K562 (cell line): ENCODE measurements at regions not wholly inside any gene's neighbourhood (a gene's known extent, or its start where the extent isn't known, plus 50 kb on each side); places are given as distances from the start of the nearest gene placed in this dataset.

ENCODE experiments used
- ATAC-seq: fragments of 200-7000 bp; cut with Tn5 transposase; 3 replicates; pipeline ENCODE4 v1.9.1; 2020; ENCODE audit warnings: moderate library complexity
- BruUV-seq: library from RNA; stranded (reverse); fragments of 400-500 nt; replicated peaks from 2 replicates; lab custom pipeline; 2021; lab: Mats Ljungman, UMichigan
- CTCF ChIA-PET: fragments of 300-600 bp; formaldehyde crosslinking; extraction: SDS; loops from one replicate; lab custom pipeline; 2021; ENCODE audit warnings: low intra/inter-chr PET ratio; lab: Yijun Ruan, JAX
- POLR2A ChIA-PET: fragments of 300-600, 350-650 bp; sonication (Branson Sonifier 250); formaldehyde crosslinking; extraction: SDS; loops from one replicate; lab custom pipeline; 2021; ENCODE audit warnings: antibody characterized with exemption, inconsistent platforms; lab: Yijun Ruan, JAX
- DNase-seq, 4 experiments: peaks; one replicate each; pipeline versions ENCODE4 v3.0.0 to v3.0.0-alpha.2; 2011 to 2018; ENCODE audit warnings: low spot score in 3 of 4, mixed read lengths in 3 of 4; ENCODE audit errors: extremely low read depth in 1 of 4
- FAIRE-seq: peaks from 2 replicates; lab custom pipeline; 2011; peaks lifted over from hg19 to GRCh38; lab: Jason Lieb, UNC
- H2AFZ ChIP-seq: 2 replicates; pipeline ENCODE4 v1.6.0; 2011; ENCODE audit warnings: low read depth, low read length, control low read depth, inconsistent platforms
- H3K27ac ChIP-seq: fragments of 200-600 bp; 3 replicates; pipeline ENCODE4 v1.8.0; 2011; ENCODE audit warnings: low read depth, mild to moderate bottlenecking, control low read depth, inconsistent platforms, low read length, moderate library complexity, mixed read lengths; ENCODE audit errors: extremely low read depth
- H3K27me3 ChIP-seq, 2 experiments: fragments of 300-600 bp in 1 of 2; 2 replicates in 1 of 2; 3 replicates in 1 of 2; pipeline versions ENCODE4 v1.6.0 to v1.8.0; 2011; ENCODE audit warnings: inconsistent platforms in 2 of 2, low read length in 2 of 2, mild to moderate bottlenecking in 1 of 2, mixed read lengths in 1 of 2, moderate library complexity in 1 of 2; ENCODE audit not compliant: control insufficient read depth in 2 of 2, insufficient read depth in 2 of 2
- H3K36me3 ChIP-seq: fragments of 300-600 bp; 3 replicates; pipeline ENCODE4 v1.8.0; 2011; ENCODE audit warnings: mild to moderate bottlenecking, low read length, inconsistent platforms; ENCODE audit not compliant: control insufficient read depth, insufficient read depth
- H3K4me1 ChIP-seq, 2 experiments: fragments of 200-600 bp in 1 of 2; replicated peaks in 1 of 2; 2 replicates in 1 of 2; 3 replicates in 1 of 2; pipeline versions ENCODE4 v1.5.1 to v1.8.0; 2011; ENCODE audit warnings: inconsistent platforms in 2 of 2, low read length in 2 of 2, mild to moderate bottlenecking in 1 of 2, mixed read lengths in 1 of 2, moderate library complexity in 1 of 2; ENCODE audit not compliant: control insufficient read depth in 2 of 2, insufficient read depth in 2 of 2
- H3K4me2 ChIP-seq: 2 replicates; pipeline ENCODE4 v1.6.1; 2011; ENCODE audit warnings: low read length, control low read depth, inconsistent platforms, mixed read lengths; ENCODE audit not compliant: insufficient read depth
- H3K4me3 ChIP-seq: fragments of 200-600 bp; sonication (generic), shearing (Covaris generic); 2 replicates; pipeline ENCODE4 v1.5.1; 2016; ENCODE audit warnings: control low read depth, inconsistent platforms
- H3K79me2 ChIP-seq: fragments of 200-600 bp; 3 replicates; pipeline ENCODE4 v1.8.0; 2011; ENCODE audit warnings: low read length, inconsistent platforms; ENCODE audit not compliant: control insufficient read depth, insufficient read depth
- H3K9ac ChIP-seq, 2 experiments: 2 replicates each; pipeline versions ENCODE4 v1.6.0 to v1.6.1; 2011; ENCODE audit warnings: low read depth in 2 of 2, low read length in 2 of 2, control low read depth in 1 of 2, inconsistent platforms in 1 of 2, mild to moderate bottlenecking in 1 of 2, mixed read lengths in 1 of 2; ENCODE audit not compliant: insufficient read depth in 1 of 2
- H3K9me1 ChIP-seq: one replicate; pipeline ENCODE4 v1.6.0; 2011; ENCODE audit warnings: inconsistent platforms, mild to moderate bottlenecking, low read length, moderate library complexity; ENCODE audit not compliant: control insufficient read depth, insufficient read depth
- H3K9me3 ChIP-seq: replicated peaks from 2 replicates; pipeline ENCODE4 v1.5.1; 2011; ENCODE audit warnings: low read depth, low read length, inconsistent platforms; ENCODE audit not compliant: control insufficient read depth, insufficient read depth
- H4K20me1 ChIP-seq: replicated peaks from 2 replicates; pipeline ENCODE4 v1.6.1; 2011; ENCODE audit warnings: low read length, inconsistent platforms, mixed read lengths; ENCODE audit not compliant: control insufficient read depth, insufficient read depth
- BHLHE40 ChIP-seq: IDR thresholded peaks from 2 replicates; pipeline ENCODE4 v1.6.1; 2011; ENCODE audit warnings: low read length, improper control_type of control experiment
- C11orf30 ChIP-seq: fragments of 450-650 bp; IDR thresholded peaks from 2 replicates; pipeline ENCODE4 v1.6.1; 2016; ENCODE audit warnings: low read depth, mild to moderate bottlenecking
- FOSL1 ChIP-seq: fragments of 200-800 bp; sonication (Bioruptor generic); conservative IDR thresholded peaks from 2 replicates; pipeline ENCODE4 v1.6.1; 2016; ENCODE audit warnings: missing genetic modification characterization, missing compliant biosample characterization
- MAFG ChIP-seq: fragments of 450-650 bp; conservative IDR thresholded peaks from 2 replicates; pipeline ENCODE4 v1.6.1; 2016; ENCODE audit warnings: missing genetic modification characterization, missing compliant biosample characterization
- MCM2 ChIP-seq: fragments of 450-650 bp; IDR thresholded peaks from 2 replicates; pipeline ENCODE4 v1.6.1; 2017; ENCODE audit warnings: low read depth, mild to moderate bottlenecking
- RFX1 ChIP-seq: fragments of 450-650 bp; IDR thresholded peaks from 2 replicates; pipeline ENCODE4 v1.6.1; 2016; ENCODE audit warnings: mild to moderate bottlenecking, moderate library complexity
- ZNF263 ChIP-seq: sonication (generic); formaldehyde crosslinking; IDR thresholded peaks from 2 replicates; pipeline ENCODE4 v1.8.0; 2022; ENCODE audit warnings: mild to moderate bottlenecking, missing genetic modification reagents, borderline replicate concordance
- ZNF316 ChIP-seq: fragments of 450-650 bp; IDR thresholded peaks from 2 replicates; pipeline ENCODE4 v1.6.1; 2016
- WGBS: fragments of 100-300 bp; shearing (Covaris generic); methylation state at CpG from one replicate; pipeline ENCODE4 v1.1.6; 2016; ENCODE audit warnings: low coverage, mixed read lengths; ENCODE audit not compliant: insufficient coverage; ENCODE audit errors: missing lambda C conversion rate; 5-methylcytosine and 5-hydroxymethylcytosine counted together
- in situ Hi-C: fragments of 300-500 bp; cut with MboI; formaldehyde crosslinking; loops from 4 replicates; pipeline ENCODE4 v1.15.0; 2018; ENCODE audit warnings: inconsistent platforms, mixed read lengths
- intact Hi-C: fragments of 100-400 bp; cut with micrococcal nuclease; formaldehyde crosslinking; loops from 2 replicates; pipeline ENCODE4 v1.14.2; 2022
- TF ChIP-seq, protein P1 (sequence below): fragments of 450-650 bp; IDR thresholded peaks from one replicate; pipeline ENCODE4 v1.6.1; 2018; ENCODE audit warnings: mild to moderate bottlenecking, moderate library complexity; ENCODE audit not compliant: partially characterized antibody
- TF ChIP-seq, protein P2 (sequence below): fragments of 150-350 bp; IDR thresholded peaks from 2 replicates; pipeline ENCODE4 v1.6.1; 2014; ENCODE audit warnings: low read depth, mild to moderate bottlenecking, low read length, borderline replicate concordance

DNA sequence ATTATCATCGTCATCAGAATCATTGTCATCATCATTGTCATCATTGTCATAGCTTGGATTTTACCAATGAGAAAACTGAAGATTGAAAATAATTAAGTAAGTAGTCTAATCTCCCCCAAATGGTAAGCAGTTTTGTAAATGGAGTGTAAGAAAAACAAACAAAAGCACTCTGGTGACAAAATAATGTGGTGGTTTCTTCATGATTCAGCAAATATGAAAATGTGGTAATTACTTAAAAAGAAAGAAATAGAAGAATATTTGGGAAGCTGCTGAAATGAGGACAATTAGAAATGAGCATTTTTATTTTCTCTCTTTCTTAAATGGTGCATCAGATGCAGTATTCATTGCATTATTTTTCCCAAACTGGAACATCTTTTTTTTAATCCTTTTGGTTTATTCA is 514.4 kb downstream of the DCDC2C start:
- TF ChIP-seq C11orf30, result peak; percentile 9; the same call in 1 of the 2 replicates
- TF ChIP-seq ZNF316, result peak; percentile 21; the same call in 1 of the 2 replicates
- TF ChIP-seq FOSL1, result no peak
- TF ChIP-seq MAFG, result 0 out of 2 replicates have a peak, but pooled peaks have one; percentile 22
- TF ChIP-seq ZNF263 (CRISPR knock-in tag), result no peak
- in situ Hi-C loops, result no loop called here
- H3K4me2 ChIP-seq, result no peak overlapping the region
- ATAC-seq (no peak), FAIRE-seq (no peak), DNase-seq (no peak)
- ChIA-PET CTCF (no interaction called here), POLR2A (no interaction called here)
- no peak overlapping the region for H3K4me3 ChIP-seq
- no peaks in the 10 kb centered on the region for H3K79me2 ChIP-seq
- H3K27ac ChIP-seq, result no peak overlapping the region
- no peak overlapping the region for H3K9ac ChIP-seq
- H3K27me3 ChIP-seq, result no peaks in the 10 kb centered on the region
- intact Hi-C loops, result no loop called here
- no peaks in the 10 kb centered on the region for H3K36me3 ChIP-seq
- H3K9me3 ChIP-seq, result no peaks in the 10 kb centered on the region; the same call in 1 of the 2 replicates
- 0% methylated on average over 1 of the region's 1 CpG for WGBS
- no peaks in the 10 kb centered on the region for H4K20me1 ChIP-seq
- no TSS peak for BruUV-seq
- no peak overlapping the region for H2AFZ ChIP-seq
- H3K9me1 ChIP-seq, result no peaks in the 10 kb centered on the region
- H3K4me1 ChIP-seq, result no peaks in the 10 kb centered on the region

DNA sequence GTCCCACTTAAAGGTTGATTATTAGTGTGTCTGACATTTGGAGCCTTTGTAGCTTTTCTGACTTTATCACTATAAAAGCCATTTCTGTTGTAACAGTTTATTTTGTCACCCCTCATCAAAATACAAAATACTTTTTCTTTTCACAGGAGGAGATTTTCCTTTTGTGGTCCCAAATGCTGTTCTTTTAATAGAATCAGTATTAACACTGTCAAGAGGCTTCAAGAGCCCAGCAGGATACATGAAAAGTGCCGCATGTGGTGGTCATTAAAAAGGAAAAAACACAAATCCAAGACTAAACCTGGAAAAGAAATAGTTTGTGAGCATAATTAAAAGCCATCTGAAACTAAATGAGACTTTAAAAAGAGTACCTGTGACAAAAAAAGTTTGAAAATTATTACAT is 515.7 kb downstream of the DCDC2C start:
- no peaks in the 10 kb centered on the region; the same call in 1 of the 2 replicates for H3K9me3 ChIP-seq
- ChIA-PET CTCF (no interaction called here), POLR2A (no interaction called here)
- no peak overlapping the region for H3K9ac ChIP-seq
- BruUV-seq, result no TSS peak
- no peaks in the 10 kb centered on the region for H4K20me1 ChIP-seq
- intact Hi-C loops (no loop called here), in situ Hi-C loops (no loop called here)
- no peaks in the 10 kb centered on the region for H3K4me1 ChIP-seq
- 0% methylated on average over 1 of the region's 1 CpG for WGBS
- H3K4me2 ChIP-seq, result no peak overlapping the region
- H3K36me3 ChIP-seq, result no peaks in the 10 kb centered on the region
- FAIRE-seq (no peak), ATAC-seq (no peak), DNase-seq (no peak)
- no peak overlapping the region for H2AFZ ChIP-seq
- no peaks in the 10 kb centered on the region for H3K27me3 ChIP-seq
- no peaks in the 10 kb centered on the region for H3K79me2 ChIP-seq
- TF ChIP-seq, protein P1, sequence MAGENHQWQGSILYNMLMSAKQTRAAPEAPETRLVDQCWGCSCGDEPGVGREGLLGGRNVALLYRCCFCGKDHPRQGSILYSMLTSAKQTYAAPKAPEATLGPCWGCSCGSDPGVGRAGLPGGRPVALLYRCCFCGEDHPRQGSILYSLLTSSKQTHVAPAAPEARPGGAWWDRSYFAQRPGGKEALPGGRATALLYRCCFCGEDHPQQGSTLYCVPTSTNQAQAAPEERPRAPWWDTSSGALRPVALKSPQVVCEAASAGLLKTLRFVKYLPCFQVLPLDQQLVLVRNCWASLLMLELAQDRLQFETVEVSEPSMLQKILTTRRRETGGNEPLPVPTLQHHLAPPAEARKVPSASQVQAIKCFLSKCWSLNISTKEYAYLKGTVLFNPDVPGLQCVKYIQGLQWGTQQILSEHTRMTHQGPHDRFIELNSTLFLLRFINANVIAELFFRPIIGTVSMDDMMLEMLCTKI, result no peak
- TF ChIP-seq, protein P2, sequence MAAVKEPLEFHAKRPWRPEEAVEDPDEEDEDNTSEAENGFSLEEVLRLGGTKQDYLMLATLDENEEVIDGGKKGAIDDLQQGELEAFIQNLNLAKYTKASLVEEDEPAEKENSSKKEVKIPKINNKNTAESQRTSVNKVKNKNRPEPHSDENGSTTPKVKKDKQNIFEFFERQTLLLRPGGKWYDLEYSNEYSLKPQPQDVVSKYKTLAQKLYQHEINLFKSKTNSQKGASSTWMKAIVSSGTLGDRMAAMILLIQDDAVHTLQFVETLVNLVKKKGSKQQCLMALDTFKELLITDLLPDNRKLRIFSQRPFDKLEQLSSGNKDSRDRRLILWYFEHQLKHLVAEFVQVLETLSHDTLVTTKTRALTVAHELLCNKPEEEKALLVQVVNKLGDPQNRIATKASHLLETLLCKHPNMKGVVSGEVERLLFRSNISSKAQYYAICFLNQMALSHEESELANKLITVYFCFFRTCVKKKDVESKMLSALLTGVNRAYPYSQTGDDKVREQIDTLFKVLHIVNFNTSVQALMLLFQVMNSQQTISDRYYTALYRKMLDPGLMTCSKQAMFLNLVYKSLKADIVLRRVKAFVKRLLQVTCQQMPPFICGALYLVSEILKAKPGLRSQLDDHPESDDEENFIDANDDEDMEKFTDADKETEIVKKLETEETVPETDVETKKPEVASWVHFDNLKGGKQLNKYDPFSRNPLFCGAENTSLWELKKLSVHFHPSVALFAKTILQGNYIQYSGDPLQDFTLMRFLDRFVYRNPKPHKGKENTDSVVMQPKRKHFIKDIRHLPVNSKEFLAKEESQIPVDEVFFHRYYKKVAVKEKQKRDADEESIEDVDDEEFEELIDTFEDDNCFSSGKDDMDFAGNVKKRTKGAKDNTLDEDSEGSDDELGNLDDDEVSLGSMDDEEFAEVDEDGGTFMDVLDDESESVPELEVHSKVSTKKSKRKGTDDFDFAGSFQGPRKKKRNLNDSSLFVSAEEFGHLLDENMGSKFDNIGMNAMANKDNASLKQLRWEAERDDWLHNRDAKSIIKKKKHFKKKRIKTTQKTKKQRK, result no peak
- TF ChIP-seq MCM2 (no peak), RFX1 (no peak), BHLHE40 (no peak)
- H3K4me3 ChIP-seq, result no peak overlapping the region
- H3K27ac ChIP-seq, result no peak overlapping the region
- no peaks in the 10 kb centered on the region for H3K9me1 ChIP-seq
